H1 (cell line): ENCODE measurements at regions not wholly inside any gene's neighbourhood (a gene's known extent, or its start where the extent isn't known, plus 50 kb on each side); places are given as distances from the start of the nearest gene placed in this dataset.

Source experiments
- CTCF ChIA-PET: fragments of 300-600 bp; sonication (Branson Sonifier 250); formaldehyde crosslinking; loops from one replicate; lab custom pipeline; 2021; ENCODE audit not compliant: partially characterized antibody; lab: Charles Lee
- POLR2A ChIA-PET: fragments of 300-600 bp; sonication (Branson Sonifier 250); formaldehyde crosslinking; loops from one replicate; lab custom pipeline; 2021; ENCODE audit warnings: inconsistent platforms; ENCODE audit not compliant: partially characterized antibody; lab: Charles Lee
- DNase-seq, 2 experiments: peaks; one replicate each; pipeline versions ENCODE4 v3.0.0 to v3.0.0-alpha.2; 2010 to 2022; ENCODE audit warnings: low spot score in 2 of 2, low read depth in 1 of 2, mixed read lengths in 1 of 2
- FAIRE-seq: peaks from 2 replicates; lab custom pipeline; 2011; peaks lifted over from hg19 to GRCh38; lab: Jason Lieb, UNC
- H2AFZ ChIP-seq: 2 replicates; pipeline ENCODE4 v1.8.1; 2012; ENCODE audit warnings: low read length, inconsistent platforms
- H2AK5ac ChIP-seq: 2 replicates; pipeline ENCODE4 v1.6.1; 2013; ENCODE audit warnings: low read depth, low read length
- H2BK120ac ChIP-seq: replicated peaks from 2 replicates; pipeline ENCODE3; 2013; ENCODE audit warnings: low read depth, low read length, inconsistent platforms
- H2BK12ac ChIP-seq: 2 replicates; pipeline ENCODE4 v1.6.1; 2013; ENCODE audit warnings: low read depth, low read length
- H2BK15ac ChIP-seq: 2 replicates; pipeline ENCODE4 v1.6.1; 2013; ENCODE audit warnings: low read length
- H2BK20ac ChIP-seq: 2 replicates; pipeline ENCODE4 v1.6.1; 2013; ENCODE audit warnings: low read length
- H2BK5ac ChIP-seq: 2 replicates; pipeline ENCODE4 v1.6.1; 2013; ENCODE audit warnings: low read depth, low read length
- H3K14ac ChIP-seq: 2 replicates; pipeline ENCODE4 v1.6.1; 2013; ENCODE audit warnings: inconsistent platforms; ENCODE audit not compliant: insufficient read length
- H3K18ac ChIP-seq: 2 replicates; pipeline ENCODE4 v1.6.1; 2013; ENCODE audit warnings: low read length; ENCODE audit errors: extremely low read depth
- H3K23ac ChIP-seq: 2 replicates; pipeline ENCODE4 v1.6.1; 2013; ENCODE audit warnings: inconsistent platforms; ENCODE audit not compliant: insufficient read length
- H3K23me2 ChIP-seq: 2 replicates; pipeline ENCODE4 v1.6.1; 2013; ENCODE audit warnings: low read depth, low read length
- H3K27ac ChIP-seq: 2 replicates; pipeline ENCODE4 v1.6.1; 2011; ENCODE audit warnings: low read depth, low read length, inconsistent platforms
- H3K27me3 ChIP-seq, 4 experiments: replicated peaks in 1 of 4; 1 replicate in 1 of 4; 2 replicates in 3 of 4; pipeline versions ENCODE4 v1.6.1 to v1.8.1; 2011 to 2013; ENCODE audit warnings: low read length in 3 of 4, mild to moderate bottlenecking in 3 of 4, inconsistent platforms in 2 of 4, mixed read lengths in 2 of 4, moderate library complexity in 1 of 4; ENCODE audit not compliant: control insufficient read depth in 3 of 4, insufficient read depth in 3 of 4; ENCODE audit errors: extremely low read depth in 1 of 4
- H3K36me3 ChIP-seq, 4 experiments: 2 replicates each; pipeline versions ENCODE4 v1.6.1 to v1.8.1; 2011 to 2013; ENCODE audit warnings: mild to moderate bottlenecking in 4 of 4, low read length in 3 of 4, moderate library complexity in 2 of 4, control low read depth in 1 of 4, inconsistent platforms in 1 of 4; ENCODE audit not compliant: insufficient read depth in 4 of 4, control insufficient read depth in 2 of 4
- H3K4ac ChIP-seq: replicated peaks from 2 replicates; pipeline ENCODE3; 2013; ENCODE audit warnings: low read length, low read depth, mixed read lengths, inconsistent platforms; ENCODE audit not compliant: insufficient read length
- H3K4me1 ChIP-seq, 4 experiments: replicated peaks in 1 of 4; 1 replicate in 1 of 4; 2 replicates in 3 of 4; pipeline versions ENCODE4 v1.6.1 to v1.8.1; 2011 to 2013; ENCODE audit warnings: low read length in 3 of 4, inconsistent platforms in 2 of 4, mixed read lengths in 1 of 4; ENCODE audit not compliant: insufficient read depth in 4 of 4, control insufficient read depth in 3 of 4
- H3K4me2 ChIP-seq, 2 experiments: 2 replicates each; pipeline versions ENCODE4 v1.6.1 to v1.8.1; 2011 to 2013; ENCODE audit warnings: low read depth in 2 of 2, low read length in 2 of 2, control low read depth in 1 of 2, inconsistent platforms in 1 of 2, mild to moderate bottlenecking in 1 of 2; ENCODE audit not compliant: insufficient read depth in 1 of 2
- H3K4me3 ChIP-seq, 4 experiments: fragments of 200-600, 300-600 bp in 1 of 4; sonication (generic), shearing (Covaris generic), sonication (Bioruptor Twin) in 1 of 4; 2 replicates each; pipeline versions ENCODE4 v1.5.1 to v1.8.1; 2011 to 2016; ENCODE audit warnings: low read length in 4 of 4, low read depth in 3 of 4, control low read depth in 2 of 4, inconsistent platforms in 2 of 4, mild to moderate bottlenecking in 2 of 4, mixed read lengths in 1 of 4, moderate library complexity in 1 of 4; ENCODE audit not compliant: insufficient read depth in 2 of 4; ENCODE audit errors: extremely low read depth in 1 of 4
- H3K56ac ChIP-seq: replicated peaks from 2 replicates; pipeline ENCODE3; 2013; ENCODE audit warnings: low read depth, mild to moderate bottlenecking, mixed read lengths, low read length, inconsistent platforms; ENCODE audit not compliant: insufficient read length
- H3K79me1 ChIP-seq: 2 replicates; pipeline ENCODE4 v1.6.1; 2013; ENCODE audit warnings: low read depth, low read length, control low read depth
- H3K79me2 ChIP-seq, 2 experiments: 2 replicates each; pipeline versions ENCODE4 v1.6.1 to v1.8.1; 2012 to 2013; ENCODE audit warnings: low read length in 2 of 2, mild to moderate bottlenecking in 2 of 2, inconsistent platforms in 1 of 2; ENCODE audit not compliant: insufficient read depth in 2 of 2, control insufficient read depth in 1 of 2
- H3K9ac ChIP-seq, 4 experiments: replicated peaks in 1 of 4; 1 replicate in 1 of 4; 2 replicates in 3 of 4; pipeline versions ENCODE4 v1.6.1 to v1.8.1; 2011 to 2013; ENCODE audit warnings: low read depth in 3 of 4, low read length in 3 of 4, control low read depth in 2 of 4, mild to moderate bottlenecking in 2 of 4, moderate library complexity in 2 of 4, inconsistent platforms in 1 of 4; ENCODE audit errors: extremely low read depth in 1 of 4
- H3K9me3 ChIP-seq, 2 experiments: 2 replicates each; pipeline versions ENCODE4 v1.6.1 to v1.8.1; 2012 to 2013; ENCODE audit warnings: mild to moderate bottlenecking in 2 of 2, moderate library complexity in 2 of 2, control low read depth in 1 of 2, inconsistent platforms in 1 of 2, low read depth in 1 of 2, low read length in 1 of 2, mixed read lengths in 1 of 2; ENCODE audit not compliant: insufficient read depth in 2 of 2
- H4K20me1 ChIP-seq, 2 experiments: replicated peaks in 1 of 2; 2 replicates each; pipeline versions ENCODE3 to v1.8.1; 2011 to 2013; ENCODE audit warnings: inconsistent platforms in 2 of 2, low read length in 2 of 2, mild to moderate bottlenecking in 1 of 2; ENCODE audit not compliant: insufficient read depth in 2 of 2, control insufficient read depth in 1 of 2
- H4K5ac ChIP-seq: 2 replicates; pipeline ENCODE4 v1.6.1; 2013; ENCODE audit warnings: low read length, low read depth, mixed read lengths, inconsistent platforms; ENCODE audit not compliant: insufficient read length
- H4K8ac ChIP-seq: 2 replicates; pipeline ENCODE4 v1.8.0; 2013; ENCODE audit warnings: mild to moderate bottlenecking, moderate library complexity, low read length, inconsistent platforms; ENCODE audit not compliant: insufficient read depth; ENCODE audit errors: extremely low read depth
- H4K91ac ChIP-seq: replicated peaks from 2 replicates; pipeline ENCODE3; 2013; ENCODE audit warnings: low read length, mixed read lengths, inconsistent platforms; ENCODE audit not compliant: insufficient read length
- CBX5 ChIP-seq: fragments of 300-800, 300-1000 bp; sonication (generic); IDR thresholded peaks from 2 replicates; pipeline ENCODE4 v1.7.1; 2016; ENCODE audit warnings: antibody characterized with exemption, low read length, low read depth
- CREB1 ChIP-seq: IDR thresholded peaks from 2 replicates; pipeline ENCODE4 v1.6.1; 2012; ENCODE audit warnings: inconsistent platforms
- CTBP2 ChIP-seq: IDR thresholded peaks from 2 replicates; pipeline ENCODE4 v1.7.0; 2011; ENCODE audit warnings: borderline replicate concordance, mild to moderate bottlenecking, moderate library complexity, mixed read lengths, low read length; ENCODE audit not compliant: insufficient read depth, insufficient read length
- GTF2F1 ChIP-seq: IDR thresholded peaks from 2 replicates; pipeline ENCODE4 v1.6.1; 2012; ENCODE audit warnings: low read depth, low read length, improper control_type of control experiment, borderline replicate concordance
- KDM4A ChIP-seq: IDR thresholded peaks from one replicate; pipeline ENCODE4 v1.7.1; 2012; ENCODE audit warnings: low read depth, mild to moderate bottlenecking, moderate library complexity, low read length, inconsistent platforms; ENCODE audit not compliant: severe bottlenecking
- PHF8 ChIP-seq: fragments of 200-600 bp; sonication (generic); conservative IDR thresholded peaks from 2 replicates; pipeline ENCODE4 v1.7.1; 2012; ENCODE audit warnings: low read depth, mild to moderate bottlenecking, inconsistent platforms, low read length, moderate library complexity
- SP4 ChIP-seq: IDR thresholded peaks from 2 replicates; pipeline ENCODE4 v1.6.1; 2012; ENCODE audit warnings: low read length, inconsistent platforms
- TAF1 ChIP-seq: IDR thresholded peaks from 2 replicates; pipeline ENCODE4 v1.6.1; 2011; ENCODE audit warnings: mild to moderate bottlenecking, low read depth, low read length
- WGBS, 2 experiments: shearing (Covaris generic) in 1 of 2; methylation state at CpG; one replicate each; pipeline versions ENCODE4 v1.1.6 to v1.1.7; 2013 to 2015; ENCODE audit warnings: low lambda C conversion rate in 2 of 2, mixed read lengths in 2 of 2, inconsistent platforms in 1 of 2, low coverage in 1 of 2, missing lambda C conversion rate in 1 of 2; ENCODE audit not compliant: insufficient replicate concordance in 2 of 2, insufficient coverage in 1 of 2, insufficient read length in 1 of 2; ENCODE audit errors: extremely low coverage in 1 of 2, missing lambda C conversion rate in 1 of 2; 5-methylcytosine and 5-hydroxymethylcytosine counted together
- TF ChIP-seq, protein P1 (sequence below): IDR thresholded peaks from 2 replicates; pipeline ENCODE4 v1.6.1; 2012; ENCODE audit warnings: inconsistent platforms
- TF ChIP-seq, protein P2 (sequence below): IDR thresholded peaks from 2 replicates; pipeline ENCODE4 v1.6.1; 2011; ENCODE audit warnings: low read depth, mild to moderate bottlenecking, low read length; ENCODE audit not compliant: insufficient read depth
- TF ChIP-seq, protein P3 (sequence below), 3 experiments: IDR thresholded peaks; 1 replicate in 2 of 3; 2 replicates in 1 of 3; pipeline versions ENCODE4 v1.5.1 to v1.6.1; 2011; ENCODE audit warnings: low read length in 3 of 3, mild to moderate bottlenecking in 3 of 3, inconsistent platforms in 2 of 3, low read depth in 1 of 3, moderate library complexity in 1 of 3; ENCODE audit not compliant: insufficient read depth in 1 of 3; ENCODE audit errors: control extremely low read depth in 1 of 3

DNA sequence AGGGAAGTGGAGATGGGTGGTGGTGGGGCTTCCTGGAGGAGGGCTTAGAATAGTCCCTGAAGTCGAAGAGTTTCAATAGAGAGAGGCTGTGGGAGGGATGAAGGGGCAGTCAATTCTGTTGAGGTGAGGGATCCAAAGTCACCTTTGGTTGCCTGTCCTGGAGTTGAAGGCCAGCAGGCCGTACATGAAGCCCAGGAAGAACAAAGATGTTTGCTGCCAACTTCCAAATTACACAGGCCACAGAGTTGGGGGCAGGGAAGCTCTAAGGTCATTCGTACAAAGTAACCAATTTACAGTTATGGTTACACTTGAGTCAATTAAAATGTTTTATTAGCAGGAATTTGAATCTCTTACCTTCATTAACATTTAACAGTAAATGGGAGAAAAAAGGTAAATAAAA lies 77.9 kb downstream of the FOXB1 start:
- peaks cover 0 to 3% (median 0%) of the 10 kb centered on the region in 4 experiments; a peak in 1 of 7 replicates for H3K27me3 ChIP-seq
- no peaks in the 10 kb centered on the region for H3K23me2 ChIP-seq
- POLR2A ChIA-PET, result no interaction called here
- WGBS, 2 experiments, result 91% methylated on average over 3 of the region's 3 CpGs; no CpG with 5 or more reads in 1 of the 2 experiments
- no peak overlapping the region for H4K5ac ChIP-seq
- H3K4me1 ChIP-seq, result peaks cover 0 to 13% (median 7%) of the 10 kb centered on the region in 4 experiments; a peak in 5 of 7 replicates
- H3K36me3 ChIP-seq, result no peaks in the 10 kb centered on the region
- no peak overlapping the region for H4K8ac ChIP-seq
- H3K79me2 ChIP-seq, result no peaks in the 10 kb centered on the region
- CTCF ChIA-PET, result interaction anchor here (1.0 kb wide), 1 partner anchor 165 kb away, joined by 3 read pairs; no protein-coding TSS in a partner anchor
- H3K56ac ChIP-seq, result no peak overlapping the region
- H2BK120ac ChIP-seq, result no peak overlapping the region
- no peak overlapping the region for H2BK20ac ChIP-seq
- FAIRE-seq (no peak), DNase-seq (no peak)
- H4K20me1 ChIP-seq, result no peaks in the 10 kb centered on the region
- no peak overlapping the region for H3K4me3 ChIP-seq
- no peak overlapping the region for H2BK12ac ChIP-seq
- no peak overlapping the region for H3K4ac ChIP-seq
- no peak overlapping the region for H2AFZ ChIP-seq
- no peak overlapping the region for H3K27ac ChIP-seq
- H4K91ac ChIP-seq, result no peak overlapping the region
- no peaks in the 10 kb centered on the region for H3K9me3 ChIP-seq
- no peak overlapping the region for H3K4me2 ChIP-seq
- no peak overlapping the region for H3K9ac ChIP-seq
- H3K79me1 ChIP-seq, result no peaks in the 10 kb centered on the region
- no peak overlapping the region for H2BK5ac ChIP-seq
- no peak overlapping the region for H2AK5ac ChIP-seq
- H2BK15ac ChIP-seq, result no peak overlapping the region
- H3K18ac ChIP-seq, result no peak overlapping the region; the same call in 1 of the 2 replicates
- no peak overlapping the region for H3K23ac ChIP-seq
- H3K14ac ChIP-seq, result no peak overlapping the region
- TF ChIP-seq, protein P1, sequence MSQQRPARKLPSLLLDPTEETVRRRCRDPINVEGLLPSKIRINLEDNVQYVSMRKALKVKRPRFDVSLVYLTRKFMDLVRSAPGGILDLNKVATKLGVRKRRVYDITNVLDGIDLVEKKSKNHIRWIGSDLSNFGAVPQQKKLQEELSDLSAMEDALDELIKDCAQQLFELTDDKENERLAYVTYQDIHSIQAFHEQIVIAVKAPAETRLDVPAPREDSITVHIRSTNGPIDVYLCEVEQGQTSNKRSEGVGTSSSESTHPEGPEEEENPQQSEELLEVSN, result no peak
- TF ChIP-seq SP4, result no peak
- no peak for TF ChIP-seq GTF2F1
- no peak for TF ChIP-seq CTBP2
- no peak for TF ChIP-seq CBX5
- TF ChIP-seq, protein P2, sequence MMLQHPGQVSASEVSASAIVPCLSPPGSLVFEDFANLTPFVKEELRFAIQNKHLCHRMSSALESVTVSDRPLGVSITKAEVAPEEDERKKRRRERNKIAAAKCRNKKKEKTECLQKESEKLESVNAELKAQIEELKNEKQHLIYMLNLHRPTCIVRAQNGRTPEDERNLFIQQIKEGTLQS, result no peak
- TF ChIP-seq CREB1, result no peak
- TF ChIP-seq PHF8, result no peak
- TF ChIP-seq KDM4A, result no peak
- TF ChIP-seq TAF1, result no peak
- TF ChIP-seq, protein P3, sequence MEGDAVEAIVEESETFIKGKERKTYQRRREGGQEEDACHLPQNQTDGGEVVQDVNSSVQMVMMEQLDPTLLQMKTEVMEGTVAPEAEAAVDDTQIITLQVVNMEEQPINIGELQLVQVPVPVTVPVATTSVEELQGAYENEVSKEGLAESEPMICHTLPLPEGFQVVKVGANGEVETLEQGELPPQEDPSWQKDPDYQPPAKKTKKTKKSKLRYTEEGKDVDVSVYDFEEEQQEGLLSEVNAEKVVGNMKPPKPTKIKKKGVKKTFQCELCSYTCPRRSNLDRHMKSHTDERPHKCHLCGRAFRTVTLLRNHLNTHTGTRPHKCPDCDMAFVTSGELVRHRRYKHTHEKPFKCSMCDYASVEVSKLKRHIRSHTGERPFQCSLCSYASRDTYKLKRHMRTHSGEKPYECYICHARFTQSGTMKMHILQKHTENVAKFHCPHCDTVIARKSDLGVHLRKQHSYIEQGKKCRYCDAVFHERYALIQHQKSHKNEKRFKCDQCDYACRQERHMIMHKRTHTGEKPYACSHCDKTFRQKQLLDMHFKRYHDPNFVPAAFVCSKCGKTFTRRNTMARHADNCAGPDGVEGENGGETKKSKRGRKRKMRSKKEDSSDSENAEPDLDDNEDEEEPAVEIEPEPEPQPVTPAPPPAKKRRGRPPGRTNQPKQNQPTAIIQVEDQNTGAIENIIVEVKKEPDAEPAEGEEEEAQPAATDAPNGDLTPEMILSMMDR (IDR thresholded peaks at IDR 0.05; ENCODE audit: control extremely low read depth in 1 of 3, insufficient read depth in 1 of 3, low read depth in 1 of 3, low read length in 3 of 3), result no peak
